ENCODE measurements at regions not wholly inside any gene's neighbourhood (a gene's known extent, or its start where the extent isn't known, plus 50 kb on each side); places are given as distances from the start of the nearest gene placed in this dataset.

- ChIA-PET POLR2A (no interaction called here), CTCF (no interaction called here)
- TF ChIP-seq BHLHE40 (IDR thresholded peaks at IDR 0.05; ENCODE audit: borderline replicate concordance), result no peak
- TF ChIP-seq HDGF (IDR thresholded peaks at IDR 0.05; ENCODE audit: borderline replicate concordance), result no peak
- TF ChIP-seq SUZ12 (IDR thresholded peaks at IDR 0.05), result no peak
- no peak for TF ChIP-seq ARNT (IDR thresholded peaks at IDR 0.05)
- TF ChIP-seq L3MBTL2 (conservative IDR thresholded peaks at IDR 0.05), result no peak
- TF ChIP-seq NFRKB (IDR thresholded peaks at IDR 0.05), result no peak
- no peak for TF ChIP-seq FOXM1 (IDR thresholded peaks at IDR 0.05; ENCODE audit: borderline replicate concordance)
- DNase-seq (ENCODE audit: extremely low spot score), result no peak
Measured at GRCh38 chr21:40952551-40953323, 105.8 kb upstream of the DSCAM start.

- POLR2A ChIA-PET, result no interaction called here
- DNase-seq (ENCODE audit: extremely low spot score), result no peak
- TF ChIP-seq LEF1 (IDR thresholded peaks at IDR 0.05; ENCODE audit: borderline replicate concordance), result no peak
- TF ChIP-seq PKNOX1 (IDR thresholded peaks at IDR 0.05), result no peak
- no peak for TF ChIP-seq SUZ12 (IDR thresholded peaks at IDR 0.05)
- TF ChIP-seq BHLHE40 (IDR thresholded peaks at IDR 0.05; ENCODE audit: borderline replicate concordance), result no peak
- no peak for TF ChIP-seq ELF4 (IDR thresholded peaks at IDR 0.05)
- TF ChIP-seq ARNT (IDR thresholded peaks at IDR 0.05), result no peak
- no peak for TF ChIP-seq FOXA1 (IDR thresholded peaks at IDR 0.05)
- TF ChIP-seq ZNF384 (IDR thresholded peaks at IDR 0.05), result no peak
- no peak for TF ChIP-seq FOXM1 (IDR thresholded peaks at IDR 0.05; ENCODE audit: borderline replicate concordance)
- no peak for TF ChIP-seq L3MBTL2 (conservative IDR thresholded peaks at IDR 0.05)
- no peak for TF ChIP-seq FOXK2 (IDR thresholded peaks at IDR 0.05)
- TF ChIP-seq SP1 (IDR thresholded peaks at IDR 0.05), result no peak
- no peak for TF ChIP-seq HDGF (IDR thresholded peaks at IDR 0.05; ENCODE audit: borderline replicate concordance)
- TF ChIP-seq CTBP1 (IDR thresholded peaks at IDR 0.05; ENCODE audit: borderline replicate concordance), result no peak
- TF ChIP-seq NFRKB (IDR thresholded peaks at IDR 0.05), result no peak
- TF ChIP-seq TARDBP (IDR thresholded peaks at IDR 0.05), result no peak
- CTCF ChIA-PET, result no interaction called here
Measured at GRCh38 chr21:40964691-40965090, 117.7 kb upstream of the DSCAM start.

- no peak for DNase-seq (ENCODE audit: extremely low spot score)
- TF ChIP-seq FOXK2 (IDR thresholded peaks at IDR 0.05) (no peak), ZNF384 (IDR thresholded peaks at IDR 0.05) (no peak), LEF1 (IDR thresholded peaks at IDR 0.05; ENCODE audit: borderline replicate concordance) (no peak), SP1 (IDR thresholded peaks at IDR 0.05) (no peak)
- ChIA-PET POLR2A (no interaction called here), CTCF (no interaction called here)
Measured at GRCh38 chr21:40967771-40968170, 120.8 kb upstream of the DSCAM start.

- DNase-seq (ENCODE audit: extremely low spot score), result no peak
- ChIA-PET POLR2A (no interaction called here), CTCF (no interaction called here)
- TF ChIP-seq FOXK2 (IDR thresholded peaks at IDR 0.05) (no peak), ELF4 (IDR thresholded peaks at IDR 0.05) (no peak), TARDBP (IDR thresholded peaks at IDR 0.05) (no peak), L3MBTL2 (conservative IDR thresholded peaks at IDR 0.05) (no peak), HDGF (IDR thresholded peaks at IDR 0.05; ENCODE audit: borderline replicate concordance) (no peak), FOXM1 (IDR thresholded peaks at IDR 0.05; ENCODE audit: borderline replicate concordance) (no peak), ZNF384 (IDR thresholded peaks at IDR 0.05) (no peak), PKNOX1 (IDR thresholded peaks at IDR 0.05) (no peak), CTBP1 (IDR thresholded peaks at IDR 0.05; ENCODE audit: borderline replicate concordance) (no peak), LEF1 (IDR thresholded peaks at IDR 0.05; ENCODE audit: borderline replicate concordance) (no peak), BHLHE40 (IDR thresholded peaks at IDR 0.05; ENCODE audit: borderline replicate concordance) (no peak), ARNT (IDR thresholded peaks at IDR 0.05) (no peak), NFRKB (IDR thresholded peaks at IDR 0.05) (no peak), SP1 (IDR thresholded peaks at IDR 0.05) (no peak), SUZ12 (IDR thresholded peaks at IDR 0.05) (no peak), FOXA1 (IDR thresholded peaks at IDR 0.05) (no peak)
Measured at GRCh38 chr21:40972151-40972550, 125.2 kb upstream of the DSCAM start.

GRCh38 chr21:40976198-40977109 lies 129.5 kb upstream of the DSCAM start:
- TF ChIP-seq TARDBP (IDR thresholded peaks at IDR 0.05) (no peak), L3MBTL2 (conservative IDR thresholded peaks at IDR 0.05) (no peak), FOXA1 (IDR thresholded peaks at IDR 0.05) (no peak), ELF4 (IDR thresholded peaks at IDR 0.05) (no peak), BHLHE40 (IDR thresholded peaks at IDR 0.05; ENCODE audit: borderline replicate concordance) (no peak), SUZ12 (IDR thresholded peaks at IDR 0.05) (no peak), FOXK2 (IDR thresholded peaks at IDR 0.05) (no peak), ARNT (IDR thresholded peaks at IDR 0.05) (no peak), HDGF (IDR thresholded peaks at IDR 0.05; ENCODE audit: borderline replicate concordance) (no peak), NFRKB (IDR thresholded peaks at IDR 0.05) (no peak), FOXM1 (IDR thresholded peaks at IDR 0.05; ENCODE audit: borderline replicate concordance) (no peak), LEF1 (IDR thresholded peaks at IDR 0.05; ENCODE audit: borderline replicate concordance) (no peak), SP1 (IDR thresholded peaks at IDR 0.05) (no peak), PKNOX1 (IDR thresholded peaks at IDR 0.05) (no peak), ZNF384 (IDR thresholded peaks at IDR 0.05) (no peak), CTBP1 (IDR thresholded peaks at IDR 0.05; ENCODE audit: borderline replicate concordance) (no peak)
- CTCF ChIA-PET, result no interaction called here
- no peak for DNase-seq (ENCODE audit: extremely low spot score)
- POLR2A ChIA-PET, result no interaction called here

All from HEK293T (cell line).